Left ventricle myocardium inferior (tissue), 1 donor: ENCODE measurements at regions not wholly inside any gene's neighbourhood (a gene's known extent, or its start where the extent isn't known, plus 50 kb on each side); places are given as distances from the start of the nearest gene placed in this dataset.

Experiments
- DNase-seq: peaks from one replicate; pipeline ENCODE4 v3.0.0-alpha.2; 2020
- H3K27ac ChIP-seq: fragments of 200-600 bp; replicated peaks from 2 replicates; pipeline ENCODE4 v1.8.0; 2021
- H3K27me3 ChIP-seq: fragments of 200-600 bp; 2 replicates; pipeline ENCODE4 v1.8.0; 2021; ENCODE audit warnings: low read depth
- H3K36me3 ChIP-seq: fragments of 200-600 bp; 2 replicates; pipeline ENCODE4 v1.8.0; 2021
- H3K4me1 ChIP-seq: fragments of 200-600 bp; 2 replicates; pipeline ENCODE4 v1.8.0; 2021
- H3K4me3 ChIP-seq: fragments of 200-600 bp; 2 replicates; pipeline ENCODE4 v1.8.0; 2021; ENCODE audit warnings: mild to moderate bottlenecking, moderate library complexity
- H3K9me3 ChIP-seq: fragments of 200-600 bp; replicated peaks from 2 replicates; pipeline ENCODE4 v1.8.0; 2021
- CTCF ChIP-seq: fragments of 200-600 bp; IDR thresholded peaks from 2 replicates; pipeline ENCODE4 v1.8.0; 2021; ENCODE audit warnings: antibody characterized with exemption, mild to moderate bottlenecking, borderline replicate concordance
- intact Hi-C: fragments of 100-400 bp; cut with micrococcal nuclease; formaldehyde crosslinking; loops from one replicate; pipeline ENCODE4 v1.11.0; 2022
- donor health status: DM: no; HTN: yes; CAD: no; lungs with severe emphysema.

GRCh38 chr15:31558840-31559239 is 232.2 kb downstream of the KLF13 start:
- no peak overlapping the region for H3K4me3 ChIP-seq
- no peak for DNase-seq
- H3K27me3 ChIP-seq = no peaks in the 10 kb centered on the region
- no peaks in the 10 kb centered on the region for H3K36me3 ChIP-seq
- intact Hi-C loops = no loop called here
- no peak overlapping the region for H3K27ac ChIP-seq
- peaks cover 21% of the 10 kb centered on the region for H3K4me1 ChIP-seq
- H3K9me3 ChIP-seq = no peaks in the 10 kb centered on the region
- TF ChIP-seq CTCF = no peak

- intact Hi-C loops = no loop called here
- Histone ChIP-seq H3K27ac (no peak overlapping the region), H3K4me1 (peaks cover 11% of the 10 kb centered on the region), H3K27me3 (no peaks in the 10 kb centered on the region), H3K36me3 (no peaks in the 10 kb centered on the region), H3K9me3 (no peaks in the 10 kb centered on the region), H3K4me3 (no peak overlapping the region)
- TF ChIP-seq CTCF = no peak
- no peak for DNase-seq
Observed at GRCh38 chr15:31559786-31560185, 233.2 kb downstream of the KLF13 start.

- no peak for TF ChIP-seq CTCF
- Histone ChIP-seq H3K36me3 (no peaks in the 10 kb centered on the region), H3K4me3 (no peak overlapping the region), H3K27ac (no peak overlapping the region), H3K9me3 (no peaks in the 10 kb centered on the region), H3K4me1 (peaks cover 6% of the 10 kb centered on the region), H3K27me3 (no peaks in the 10 kb centered on the region)
- intact Hi-C loops = no loop called here
- DNase-seq = no peak
Observed at GRCh38 chr15:31560643-31561042, 234.0 kb downstream of the KLF13 start.

- Histone ChIP-seq H3K36me3 (no peaks in the 10 kb centered on the region), H3K4me1 (peaks cover under 1% of the 10 kb centered on the region), H3K9me3 (no peaks in the 10 kb centered on the region), H3K4me3 (no peak overlapping the region), H3K27ac (no peak overlapping the region), H3K27me3 (no peaks in the 10 kb centered on the region)
- DNase-seq = no peak
- TF ChIP-seq CTCF = no peak
- intact Hi-C loops = no loop called here
Observed at GRCh38 chr15:31561156-31561555, 234.5 kb downstream of the KLF13 start.

- Histone ChIP-seq H3K27ac (no peak overlapping the region), H3K4me3 (no peak overlapping the region), H3K36me3 (peaks cover 6% of the 10 kb centered on the region), H3K27me3 (no peaks in the 10 kb centered on the region), H3K9me3 (peaks cover 12% of the 10 kb centered on the region), H3K4me1 (no peaks in the 10 kb centered on the region)
- intact Hi-C loops = no loop called here
- no peak for TF ChIP-seq CTCF
- DNase-seq = no peak
Observed at GRCh38 chr15:31563001-31563400, 236.4 kb downstream of the KLF13 start.

GRCh38 chr15:31563421-31563820 is 236.8 kb downstream of the KLF13 start:
- peaks cover 9% of the 10 kb centered on the region for H3K36me3 ChIP-seq
- TF ChIP-seq CTCF = no peak
- H3K9me3 ChIP-seq = peaks cover 14% of the 10 kb centered on the region
- no peaks in the 10 kb centered on the region for H3K27me3 ChIP-seq
- no peak overlapping the region for H3K27ac ChIP-seq
- intact Hi-C loops = no loop called here
- no peak overlapping the region for H3K4me3 ChIP-seq
- no peaks in the 10 kb centered on the region for H3K4me1 ChIP-seq
- no peak for DNase-seq
